A549 (cell line): ENCODE measurements at regions not wholly inside any gene's neighbourhood (a gene's known extent, or its start where the extent isn't known, plus 50 kb on each side); places are given as distances from the start of the nearest gene placed in this dataset.

Experiments
- ATAC-seq, 2 experiments: fragments of 200-7000 bp in 1 of 2; fragments of >200 bp in 1 of 2; cut with Nextera tagmentation in 1 of 2; cut with Tn5 transposase in 1 of 2; 3 replicates each; pipeline versions ENCODE4 v1.8.0 to v1.9.1; 2018 to 2020; ENCODE audit warnings: mild to moderate bottlenecking in 1 of 2, moderate library complexity in 1 of 2
- CTCF ChIA-PET: fragments of 300-600 bp; sonication (Branson Sonifier 250); formaldehyde crosslinking; extraction: SDS; loops from one replicate; lab custom pipeline; 2021; ENCODE audit warnings: antibody characterized with exemption, inconsistent platforms; lab: Yijun Ruan, JAX
- POLR2A ChIA-PET: fragments of 350-600 bp; formaldehyde crosslinking; extraction: SDS; loops from one replicate; lab custom pipeline; 2021; ENCODE audit warnings: antibody characterized with exemption, inconsistent platforms; lab: Yijun Ruan, JAX
- DNase-seq, 2 experiments: peaks; one replicate each; pipeline versions ENCODE4 v3.0.0 to v3.0.0-alpha.2; 2011 to 2016; ENCODE audit warnings: low read depth in 1 of 2, low spot score in 1 of 2
- FAIRE-seq: peaks from 2 replicates; lab custom pipeline; 2011; peaks lifted over from hg19 to GRCh38; lab: Jason Lieb, UNC
- H3K27ac ChIP-seq, 2 experiments: fragments of >200 bp; sonication (Bioruptor Twin); formaldehyde crosslinking; 3 replicates each; pipeline ENCODE4 v1.5.1; 2016 to 2017
- H3K4me1 ChIP-seq: fragments of >200 bp; sonication (Bioruptor Twin); formaldehyde crosslinking; 3 replicates; pipeline ENCODE4 v1.6.1; 2016
- H3K4me2 ChIP-seq: fragments of >200 bp; sonication (Bioruptor Twin); formaldehyde crosslinking; 3 replicates; pipeline ENCODE4 v1.6.1; 2016
- H3K4me3 ChIP-seq: fragments of >200 bp; sonication (Bioruptor Twin); formaldehyde crosslinking; 3 replicates; pipeline ENCODE4 v1.5.1; 2016
- H3K9me3 ChIP-seq: fragments of >200 bp; sonication (Bioruptor Twin); formaldehyde crosslinking; 3 replicates; pipeline ENCODE4 v1.6.1; 2016
- EHMT2 ChIP-seq: fragments of 200-600 bp; sonication (generic); IDR thresholded peaks from 2 replicates; pipeline ENCODE4 v1.6.1; 2016; ENCODE audit warnings: antibody characterized with exemption, low read depth, mild to moderate bottlenecking, moderate library complexity
- ESRRA ChIP-seq: fragments of 150-350 bp; IDR thresholded peaks from 2 replicates; pipeline ENCODE4 v1.6.1; 2014; ENCODE audit warnings: mild to moderate bottlenecking, low read length, borderline replicate concordance
- FOSB ChIP-seq: fragments of 250-450 bp; sonication (Bioruptor Pico); IDR thresholded peaks from 2 replicates; pipeline ENCODE4 v1.5.0; 2020; ENCODE audit warnings: mild to moderate bottlenecking, moderate library complexity
- FOSL2 ChIP-seq, 2 experiments: fragments of 450-650 bp in 1 of 2; fragments of >200 bp in 1 of 2; sonication (Bioruptor Twin) in 1 of 2; formaldehyde crosslinking; IDR thresholded peaks; 2 replicates each; pipeline versions ENCODE4 v1.5.0 to v1.6.1; 2016 to 2020; ENCODE audit warnings: mild to moderate bottlenecking in 1 of 2, moderate library complexity in 1 of 2
- HOXA7 ChIP-seq: fragments of 250-450 bp; sonication (Bioruptor Pico); IDR thresholded peaks from 2 replicates; pipeline ENCODE4 v1.5.0; 2020; ENCODE audit warnings: mild to moderate bottlenecking, moderate library complexity
- KDM5A ChIP-seq: fragments of 200-600 bp; sonication (generic); IDR thresholded peaks from 2 replicates; pipeline ENCODE4 v1.6.1; 2016; ENCODE audit warnings: antibody characterized with exemption, mild to moderate bottlenecking
- MAFK ChIP-seq: fragments of 450-650 bp; IDR thresholded peaks from 2 replicates; pipeline ENCODE4 v1.6.1; 2014; ENCODE audit not compliant: partially characterized antibody
- MYC ChIP-seq: IDR thresholded peaks from 2 replicates; pipeline ENCODE4 v1.6.1; 2012; ENCODE audit warnings: mild to moderate bottlenecking, inconsistent platforms, low read length, improper control_type of control experiment, borderline replicate concordance
- NR3C1 ChIP-seq: fragments of >200 bp; sonication (Bioruptor Twin); formaldehyde crosslinking; IDR thresholded peaks from 3 replicates; pipeline ENCODE4 v1.6.1; 2017
- POLR2AphosphoS2 ChIP-seq: conservative IDR thresholded peaks from 2 replicates; pipeline ENCODE4 v1.6.1; 2012; ENCODE audit warnings: low read length, improper control_type of control experiment, inconsistent platforms
- RAD21 ChIP-seq, 2 experiments: fragments of >200 bp in 1 of 2; sonication (Bioruptor Twin) in 1 of 2; formaldehyde crosslinking in 1 of 2; IDR thresholded peaks in 1 of 2; conservative IDR thresholded peaks in 1 of 2; 2 replicates in 1 of 2; 3 replicates in 1 of 2; pipeline ENCODE4 v1.6.1; 2012 to 2018; ENCODE audit warnings: inconsistent platforms in 1 of 2
- SMC3 ChIP-seq: fragments of >200 bp; sonication (Bioruptor Twin); formaldehyde crosslinking; IDR thresholded peaks from 3 replicates; pipeline ENCODE4 v1.6.1; 2018; ENCODE audit warnings: inconsistent platforms
- ZC3H11A ChIP-seq: fragments of 450-650 bp; IDR thresholded peaks from 2 replicates; pipeline ENCODE4 v1.6.1; 2014; ENCODE audit warnings: antibody characterized with exemption, mild to moderate bottlenecking
- ZSCAN20 ChIP-seq: fragments of 250-450 bp; sonication (Bioruptor Pico); IDR thresholded peaks from 2 replicates; pipeline ENCODE4 v1.8.0; 2022; ENCODE audit warnings: mild to moderate bottlenecking, moderate library complexity
- WGBS: methylation state at CpG from one replicate; pipeline ENCODE4 v1.1.6; 2017; ENCODE audit errors: missing lambda C conversion rate; 5-methylcytosine and 5-hydroxymethylcytosine counted together
- TF ChIP-seq, protein P1 (sequence below): IDR thresholded peaks from 2 replicates; pipeline ENCODE4 v1.6.1; 2012
- TF ChIP-seq, protein P2 (sequence below): fragments of 200-600 bp; sonication (generic); IDR thresholded peaks from 2 replicates; pipeline ENCODE4 v1.6.1; 2016; ENCODE audit warnings: antibody characterized with exemption, mild to moderate bottlenecking, moderate library complexity
- TF ChIP-seq, protein P3 (sequence below): fragments of >200 bp; sonication (Bioruptor Twin); formaldehyde crosslinking; IDR thresholded peaks from 3 replicates; pipeline ENCODE4 v1.6.1; 2016
- TF ChIP-seq, protein P4 (sequence below): fragments of >200 bp; sonication (Bioruptor Twin); formaldehyde crosslinking; IDR thresholded peaks from 2 replicates; pipeline ENCODE4 v1.6.1; 2016
- TF ChIP-seq, protein P5 (sequence below): fragments of >200 bp; sonication (Bioruptor Twin); formaldehyde crosslinking; IDR thresholded peaks from 3 replicates; pipeline ENCODE4 v1.5.1; 2016

DNA sequence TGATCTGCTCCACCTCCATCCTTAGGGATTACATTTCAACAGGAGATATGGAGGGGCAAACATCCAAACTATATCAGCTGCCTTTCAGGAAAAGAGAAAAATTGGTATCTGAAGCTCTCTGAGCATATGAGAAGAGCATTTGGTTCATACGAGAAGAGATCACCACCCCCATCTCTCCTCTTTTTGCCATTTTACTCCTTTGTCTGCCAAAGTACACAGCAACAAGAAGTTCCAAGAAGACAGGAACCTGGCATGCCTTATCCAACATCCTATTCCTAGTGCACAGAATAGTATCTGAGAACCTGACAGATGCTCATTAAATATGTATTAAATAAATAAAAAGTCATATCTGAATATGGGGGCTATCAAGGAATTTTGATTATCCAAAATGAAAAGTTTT lies 142.5 kb upstream of the PKN2 start:
- FAIRE-seq: no peak

DNA sequence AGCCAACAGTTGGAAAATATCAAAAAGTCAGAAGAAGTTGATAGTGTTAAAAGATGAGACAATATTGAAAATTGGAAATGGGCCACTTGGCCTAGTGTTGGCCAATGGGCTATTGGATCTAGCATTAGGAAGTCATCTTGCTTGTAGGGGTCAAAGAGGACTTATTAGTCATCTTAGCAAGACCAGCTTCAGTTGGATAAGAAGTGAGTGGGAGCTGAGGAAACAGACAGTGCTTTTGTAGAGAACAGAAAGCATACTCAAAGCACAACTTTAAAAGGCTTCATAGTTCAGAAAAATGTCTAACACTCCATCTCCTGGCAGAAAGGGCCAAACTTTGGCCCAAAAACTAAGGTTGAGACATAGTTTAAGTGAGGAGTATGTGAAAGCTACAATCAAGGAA lies 139.9 kb upstream of the PKN2 start:
- ChIA-PET POLR2A (no interaction called here), CTCF (no interaction called here)
- TF ChIP-seq, protein P1, sequence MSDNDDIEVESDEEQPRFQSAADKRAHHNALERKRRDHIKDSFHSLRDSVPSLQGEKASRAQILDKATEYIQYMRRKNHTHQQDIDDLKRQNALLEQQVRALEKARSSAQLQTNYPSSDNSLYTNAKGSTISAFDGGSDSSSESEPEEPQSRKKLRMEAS: no peak
- TF ChIP-seq NR3C1: no peak
- TF ChIP-seq, protein P2, sequence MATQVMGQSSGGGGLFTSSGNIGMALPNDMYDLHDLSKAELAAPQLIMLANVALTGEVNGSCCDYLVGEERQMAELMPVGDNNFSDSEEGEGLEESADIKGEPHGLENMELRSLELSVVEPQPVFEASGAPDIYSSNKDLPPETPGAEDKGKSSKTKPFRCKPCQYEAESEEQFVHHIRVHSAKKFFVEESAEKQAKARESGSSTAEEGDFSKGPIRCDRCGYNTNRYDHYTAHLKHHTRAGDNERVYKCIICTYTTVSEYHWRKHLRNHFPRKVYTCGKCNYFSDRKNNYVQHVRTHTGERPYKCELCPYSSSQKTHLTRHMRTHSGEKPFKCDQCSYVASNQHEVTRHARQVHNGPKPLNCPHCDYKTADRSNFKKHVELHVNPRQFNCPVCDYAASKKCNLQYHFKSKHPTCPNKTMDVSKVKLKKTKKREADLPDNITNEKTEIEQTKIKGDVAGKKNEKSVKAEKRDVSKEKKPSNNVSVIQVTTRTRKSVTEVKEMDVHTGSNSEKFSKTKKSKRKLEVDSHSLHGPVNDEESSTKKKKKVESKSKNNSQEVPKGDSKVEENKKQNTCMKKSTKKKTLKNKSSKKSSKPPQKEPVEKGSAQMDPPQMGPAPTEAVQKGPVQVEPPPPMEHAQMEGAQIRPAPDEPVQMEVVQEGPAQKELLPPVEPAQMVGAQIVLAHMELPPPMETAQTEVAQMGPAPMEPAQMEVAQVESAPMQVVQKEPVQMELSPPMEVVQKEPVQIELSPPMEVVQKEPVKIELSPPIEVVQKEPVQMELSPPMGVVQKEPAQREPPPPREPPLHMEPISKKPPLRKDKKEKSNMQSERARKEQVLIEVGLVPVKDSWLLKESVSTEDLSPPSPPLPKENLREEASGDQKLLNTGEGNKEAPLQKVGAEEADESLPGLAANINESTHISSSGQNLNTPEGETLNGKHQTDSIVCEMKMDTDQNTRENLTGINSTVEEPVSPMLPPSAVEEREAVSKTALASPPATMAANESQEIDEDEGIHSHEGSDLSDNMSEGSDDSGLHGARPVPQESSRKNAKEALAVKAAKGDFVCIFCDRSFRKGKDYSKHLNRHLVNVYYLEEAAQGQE: no peak
- FAIRE-seq: no peak
- no peak for DNase-seq
- no peaks in the 10 kb centered on the region for H3K4me1 ChIP-seq
- no peak overlapping the region for H3K4me3 ChIP-seq
- no peak overlapping the region for H3K4me2 ChIP-seq
- no peak overlapping the region for H3K27ac ChIP-seq
- no peaks in the 10 kb centered on the region for H3K9me3 ChIP-seq
- no peak for ATAC-seq

More for the DNA sequence above, 142.5 kb upstream of the PKN2 start:
- ATAC-seq: no peak
- no peak overlapping the region for H3K4me3 ChIP-seq
- H3K27ac ChIP-seq: no peak overlapping the region
- CTCF ChIA-PET: no interaction called here
- no peaks in the 10 kb centered on the region for H3K9me3 ChIP-seq
- H3K4me2 ChIP-seq: no peak overlapping the region
- 12% methylated on average over 1 of the region's 1 CpG for WGBS
- POLR2A ChIA-PET: no interaction called here
- H3K4me1 ChIP-seq: no peaks in the 10 kb centered on the region
- no peak for TF ChIP-seq ESRRA
- TF ChIP-seq, protein P2: no peak
- no peak for TF ChIP-seq ZSCAN20 (CRISPR knock-in tag)
- TF ChIP-seq MAFK: no peak
- TF ChIP-seq, protein P3, sequence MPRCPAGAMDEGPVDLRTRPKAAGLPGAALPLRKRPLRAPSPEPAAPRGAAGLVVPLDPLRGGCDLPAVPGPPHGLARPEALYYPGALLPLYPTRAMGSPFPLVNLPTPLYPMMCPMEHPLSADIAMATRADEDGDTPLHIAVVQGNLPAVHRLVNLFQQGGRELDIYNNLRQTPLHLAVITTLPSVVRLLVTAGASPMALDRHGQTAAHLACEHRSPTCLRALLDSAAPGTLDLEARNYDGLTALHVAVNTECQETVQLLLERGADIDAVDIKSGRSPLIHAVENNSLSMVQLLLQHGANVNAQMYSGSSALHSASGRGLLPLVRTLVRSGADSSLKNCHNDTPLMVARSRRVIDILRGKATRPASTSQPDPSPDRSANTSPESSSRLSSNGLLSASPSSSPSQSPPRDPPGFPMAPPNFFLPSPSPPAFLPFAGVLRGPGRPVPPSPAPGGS: no peak
- TF ChIP-seq KDM5A: no peak
- no peak for TF ChIP-seq MYC
- TF ChIP-seq POLR2AphosphoS2: no peak
- no peak for TF ChIP-seq HOXA7 (CRISPR knock-in tag)
- no peak for TF ChIP-seq SMC3
- no peak for TF ChIP-seq ZC3H11A
- DNase-seq: no peak

DNA sequence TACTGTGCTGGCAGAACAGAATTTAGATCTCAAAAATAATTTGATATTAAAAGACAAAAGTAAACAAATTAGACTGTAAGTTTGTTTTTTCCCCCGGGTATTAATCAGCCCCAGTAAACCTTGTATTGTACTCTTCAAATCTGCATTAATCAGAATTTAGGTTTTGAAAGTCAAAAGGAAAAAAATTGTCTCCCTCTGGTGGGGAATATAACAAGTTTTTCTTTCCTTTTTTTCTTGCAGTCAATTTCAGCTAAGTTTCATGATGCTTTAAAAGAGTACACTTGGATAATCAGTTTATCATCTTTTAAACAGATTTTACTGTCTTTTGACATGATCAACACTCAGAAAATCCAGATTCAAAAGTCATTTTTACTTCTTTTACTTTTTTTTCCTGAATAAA lies 134.5 kb upstream of the PKN2 start:
- ChIA-PET POLR2A (no interaction called here), CTCF (interaction anchor here (0.6 kb wide), 1 partner anchor 928 kb away, joined by 3 read pairs; no protein-coding TSS in a partner anchor)
- H3K9me3 ChIP-seq: no peaks in the 10 kb centered on the region
- no peak for TF ChIP-seq EHMT2
- TF ChIP-seq RAD21 (conservative IDR thresholded peaks at IDR 0.05 in 1 of 2, IDR thresholded peaks at IDR 0.05 in 1 of 2): peak; percentile 16 to 33; a peak in 2 of 5 replicates
- TF ChIP-seq, protein P4, sequence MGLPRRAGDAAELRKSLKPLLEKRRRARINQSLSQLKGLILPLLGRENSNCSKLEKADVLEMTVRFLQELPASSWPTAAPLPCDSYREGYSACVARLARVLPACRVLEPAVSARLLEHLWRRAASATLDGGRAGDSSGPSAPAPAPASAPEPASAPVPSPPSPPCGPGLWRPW: no peak
- TF ChIP-seq, protein P5, sequence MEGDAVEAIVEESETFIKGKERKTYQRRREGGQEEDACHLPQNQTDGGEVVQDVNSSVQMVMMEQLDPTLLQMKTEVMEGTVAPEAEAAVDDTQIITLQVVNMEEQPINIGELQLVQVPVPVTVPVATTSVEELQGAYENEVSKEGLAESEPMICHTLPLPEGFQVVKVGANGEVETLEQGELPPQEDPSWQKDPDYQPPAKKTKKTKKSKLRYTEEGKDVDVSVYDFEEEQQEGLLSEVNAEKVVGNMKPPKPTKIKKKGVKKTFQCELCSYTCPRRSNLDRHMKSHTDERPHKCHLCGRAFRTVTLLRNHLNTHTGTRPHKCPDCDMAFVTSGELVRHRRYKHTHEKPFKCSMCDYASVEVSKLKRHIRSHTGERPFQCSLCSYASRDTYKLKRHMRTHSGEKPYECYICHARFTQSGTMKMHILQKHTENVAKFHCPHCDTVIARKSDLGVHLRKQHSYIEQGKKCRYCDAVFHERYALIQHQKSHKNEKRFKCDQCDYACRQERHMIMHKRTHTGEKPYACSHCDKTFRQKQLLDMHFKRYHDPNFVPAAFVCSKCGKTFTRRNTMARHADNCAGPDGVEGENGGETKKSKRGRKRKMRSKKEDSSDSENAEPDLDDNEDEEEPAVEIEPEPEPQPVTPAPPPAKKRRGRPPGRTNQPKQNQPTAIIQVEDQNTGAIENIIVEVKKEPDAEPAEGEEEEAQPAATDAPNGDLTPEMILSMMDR: peak; percentile 29; the same call in 2 of the 3 replicates
- peak; percentile 19; the same call in 1 of the 3 replicates for TF ChIP-seq SMC3
- no peak for TF ChIP-seq FOSL2 (IDR thresholded peaks at IDR 0.05)
- no peak for TF ChIP-seq FOSL2 (CRISPR knock-in tag; IDR thresholded peaks at IDR 0.05)
- no peak for TF ChIP-seq FOSB (CRISPR knock-in tag)
- no peak for FAIRE-seq
- H3K4me3 ChIP-seq: no peak overlapping the region
- no peak overlapping the region for H3K27ac ChIP-seq
- no peaks in the 10 kb centered on the region for H3K4me1 ChIP-seq
- no peak for ATAC-seq
- no peak for DNase-seq
- WGBS: 0% methylated on average over 1 of the region's 1 CpG
- H3K4me2 ChIP-seq: no peak overlapping the region
